DND-41 (cell line): ENCODE measurements at regions not wholly inside any gene's neighbourhood (a gene's known extent, or its start where the extent isn't known, plus 50 kb on each side); places are given as distances from the start of the nearest gene placed in this dataset.

Experiments
- CTCF ChIP-seq: IDR thresholded peaks from 2 replicates; pipeline ENCODE4 v1.5.1; 2012; ENCODE audit warnings: borderline replicate concordance, low read length, moderate library complexity, mild to moderate bottlenecking; ENCODE audit not compliant: poor library complexity, severe bottlenecking; ENCODE audit errors: extremely low read depth
- EZH2 ChIP-seq: IDR thresholded peaks from 3 replicates; pipeline ENCODE4 v1.6.1; 2012; ENCODE audit warnings: borderline replicate concordance, low read depth, mild to moderate bottlenecking, moderate library complexity, low read length, inconsistent platforms; ENCODE audit not compliant: severe bottlenecking

- no peak for TF ChIP-seq EZH2
- no peak for TF ChIP-seq CTCF
Observed at GRCh38 chr13:44257796-44258195, 115.8 kb upstream of the SERP2 start.
